ENCODE measurements at regions not wholly inside any gene's neighbourhood (a gene's known extent, or its start where the extent isn't known, plus 50 kb on each side); places are given as distances from the start of the nearest gene placed in this dataset.

DNA sequence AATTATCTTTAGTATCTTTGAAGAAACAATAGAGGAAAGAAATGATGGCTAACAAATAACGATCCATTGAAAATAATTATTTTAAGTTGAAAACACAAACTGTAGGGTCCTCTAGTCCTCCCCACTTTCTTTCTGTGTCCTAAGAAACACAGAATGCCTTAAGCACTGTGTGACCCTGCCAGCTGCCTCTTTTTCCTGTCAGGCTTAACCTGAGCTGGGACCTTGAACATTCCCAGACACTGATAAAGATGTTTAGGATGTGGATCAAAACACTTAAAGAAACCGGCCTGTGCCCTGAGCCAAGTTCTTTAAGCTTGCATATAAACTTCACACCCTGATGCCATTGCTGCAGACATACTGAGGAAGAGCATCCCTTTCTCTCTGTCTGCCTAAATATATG lies 755.4 kb upstream of the VRK2 start:
- ATAC-seq (no peak), DNase-seq (no peak)
- no peak for TF ChIP-seq CTCF (IDR thresholded peaks at IDR 0.05)
- H3K4me3 ChIP-seq = no peak overlapping the region
- no peaks in the 10 kb centered on the region for H3K4me1 ChIP-seq (ENCODE audit: low read depth)
- intact Hi-C loops (cut with DNase I, micrococcal nuclease) = no loop called here
- no peaks in the 10 kb centered on the region for H3K36me3 ChIP-seq (ENCODE audit: low read depth)
- H3K9me3 ChIP-seq = peaks cover 6% of the 10 kb centered on the region

DNA sequence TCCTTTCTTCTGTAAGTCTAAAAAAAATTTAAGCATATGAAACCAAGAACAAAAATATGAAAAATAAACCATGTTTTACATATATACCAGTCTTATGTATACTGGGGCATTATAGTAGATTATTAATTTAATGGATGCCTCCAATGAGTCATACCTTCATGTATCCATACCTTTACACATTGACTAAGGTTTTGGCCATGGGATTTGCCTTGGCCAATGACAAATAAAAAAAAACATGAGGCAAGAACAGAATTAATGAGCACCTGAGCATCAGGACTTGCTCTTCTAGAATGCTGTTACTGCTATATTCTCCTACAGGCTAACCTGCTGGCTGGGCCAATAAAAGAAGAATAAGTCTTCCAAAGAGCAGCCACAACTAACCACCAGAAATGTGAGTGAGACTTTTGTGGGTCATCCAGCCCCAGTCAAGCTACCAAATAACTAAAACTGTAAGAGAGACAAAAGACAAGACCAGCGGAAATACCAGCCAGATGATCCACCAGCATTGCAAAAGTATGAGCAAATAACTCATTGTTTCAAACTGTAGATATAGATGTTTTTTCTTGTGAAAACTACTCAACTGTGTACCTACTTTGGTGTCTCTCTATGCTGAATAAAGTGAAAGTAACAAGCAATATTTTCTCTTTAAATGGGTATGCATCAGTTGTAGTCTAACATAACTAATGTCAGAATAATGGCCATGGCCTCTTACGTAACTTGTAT lies 749.6 kb upstream of the VRK2 start:
- no peak for TF ChIP-seq CTCF (IDR thresholded peaks at IDR 0.05)
- no peak overlapping the region for H3K4me3 ChIP-seq
- no peaks in the 10 kb centered on the region for H3K4me1 ChIP-seq (ENCODE audit: low read depth)
- no peak for DNase-seq
- no peaks in the 10 kb centered on the region for H3K36me3 ChIP-seq (ENCODE audit: low read depth)
- intact Hi-C loops (cut with DNase I, micrococcal nuclease) = no loop called here
- no peak for ATAC-seq
- no peaks in the 10 kb centered on the region for H3K9me3 ChIP-seq

- intact Hi-C loops (cut with DNase I, micrococcal nuclease) = no loop called here
- DNase-seq (no peak), ATAC-seq (no peak)
- no peaks in the 10 kb centered on the region for H3K4me1 ChIP-seq (ENCODE audit: low read depth)
- peaks cover 13% of the 10 kb centered on the region for H3K9me3 ChIP-seq
- no peaks in the 10 kb centered on the region for H3K36me3 ChIP-seq (ENCODE audit: low read depth)
- no peak overlapping the region for H3K4me3 ChIP-seq
- TF ChIP-seq CTCF (IDR thresholded peaks at IDR 0.05) = no peak
Observed at GRCh38 chr2:57313678-57314077, 732.9 kb upstream of the VRK2 start.

- ATAC-seq (no peak), DNase-seq (no peak)
- Histone ChIP-seq H3K4me3 (no peak overlapping the region), H3K36me3 (ENCODE audit: low read depth) (no peaks in the 10 kb centered on the region), H3K9me3 (peaks cover 12% of the 10 kb centered on the region), H3K4me1 (ENCODE audit: low read depth) (no peaks in the 10 kb centered on the region)
- intact Hi-C loops (cut with DNase I, micrococcal nuclease) = no loop called here
- no peak for TF ChIP-seq CTCF (IDR thresholded peaks at IDR 0.05)
Observed at GRCh38 chr2:57314682-57315081, 731.9 kb upstream of the VRK2 start.

- intact Hi-C loops (cut with DNase I, micrococcal nuclease) = no loop called here
- Histone ChIP-seq H3K36me3 (ENCODE audit: low read depth) (no peaks in the 10 kb centered on the region), H3K4me3 (no peak overlapping the region), H3K4me1 (ENCODE audit: low read depth) (no peaks in the 10 kb centered on the region), H3K9me3 (peaks cover 20% of the 10 kb centered on the region)
- ATAC-seq (no peak), DNase-seq (no peak)
- TF ChIP-seq CTCF (IDR thresholded peaks at IDR 0.05) = no peak
Observed at GRCh38 chr2:57330447-57330846, 716.2 kb upstream of the VRK2 start.

DNA sequence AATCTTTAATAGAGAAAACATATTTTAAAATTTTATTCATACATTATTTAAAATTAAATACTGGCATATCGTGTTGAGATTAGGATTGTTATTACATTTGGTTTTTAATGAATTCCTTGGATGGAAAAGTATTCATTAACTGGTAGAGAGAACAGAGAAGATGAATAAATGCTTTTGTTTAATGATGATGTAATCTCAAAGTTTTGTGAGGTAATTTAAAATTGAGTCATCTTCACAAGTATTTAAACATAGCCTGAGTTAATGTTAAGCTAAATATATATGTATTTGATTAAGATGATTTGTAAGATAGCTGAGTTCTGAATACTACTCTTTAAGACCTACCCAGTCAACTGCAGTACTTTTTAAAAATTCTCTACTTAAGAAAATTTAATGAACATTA lies 713.4 kb upstream of the VRK2 start:
- DNase-seq (no peak), ATAC-seq (no peak)
- no peaks in the 10 kb centered on the region for H3K36me3 ChIP-seq (ENCODE audit: low read depth)
- H3K4me1 ChIP-seq (ENCODE audit: low read depth) = no peaks in the 10 kb centered on the region
- H3K4me3 ChIP-seq = no peak overlapping the region
- intact Hi-C loops (cut with DNase I, micrococcal nuclease) = no loop called here
- H3K9me3 ChIP-seq = peaks cover 15% of the 10 kb centered on the region
- no peak for TF ChIP-seq CTCF (IDR thresholded peaks at IDR 0.05)
